ENCODE measurements at regions not wholly inside any gene's neighbourhood (a gene's known extent, or its start where the extent isn't known, plus 50 kb on each side); places are given as distances from the start of the nearest gene placed in this dataset.

DNA sequence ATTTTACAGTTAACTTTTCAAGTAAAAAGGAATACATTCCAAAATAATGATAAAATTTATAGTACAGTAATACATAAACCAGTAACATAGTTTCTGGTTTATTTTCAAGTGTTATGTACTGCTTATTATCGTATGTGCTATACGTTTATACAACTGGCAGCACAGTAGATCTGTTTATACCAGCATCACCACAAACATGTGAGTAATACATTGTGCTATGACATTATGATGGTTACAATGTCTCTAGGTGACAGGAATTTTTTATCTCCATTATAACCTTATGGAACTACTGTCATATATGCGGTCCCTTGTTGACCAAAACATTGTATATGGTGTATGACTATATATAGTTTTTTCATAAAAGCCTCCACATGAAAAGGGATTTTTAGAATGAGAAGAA, 256.9 kb downstream of the ANKRD50 start:
- DNase-seq (ENCODE audit: low read depth), result no peak

DNA sequence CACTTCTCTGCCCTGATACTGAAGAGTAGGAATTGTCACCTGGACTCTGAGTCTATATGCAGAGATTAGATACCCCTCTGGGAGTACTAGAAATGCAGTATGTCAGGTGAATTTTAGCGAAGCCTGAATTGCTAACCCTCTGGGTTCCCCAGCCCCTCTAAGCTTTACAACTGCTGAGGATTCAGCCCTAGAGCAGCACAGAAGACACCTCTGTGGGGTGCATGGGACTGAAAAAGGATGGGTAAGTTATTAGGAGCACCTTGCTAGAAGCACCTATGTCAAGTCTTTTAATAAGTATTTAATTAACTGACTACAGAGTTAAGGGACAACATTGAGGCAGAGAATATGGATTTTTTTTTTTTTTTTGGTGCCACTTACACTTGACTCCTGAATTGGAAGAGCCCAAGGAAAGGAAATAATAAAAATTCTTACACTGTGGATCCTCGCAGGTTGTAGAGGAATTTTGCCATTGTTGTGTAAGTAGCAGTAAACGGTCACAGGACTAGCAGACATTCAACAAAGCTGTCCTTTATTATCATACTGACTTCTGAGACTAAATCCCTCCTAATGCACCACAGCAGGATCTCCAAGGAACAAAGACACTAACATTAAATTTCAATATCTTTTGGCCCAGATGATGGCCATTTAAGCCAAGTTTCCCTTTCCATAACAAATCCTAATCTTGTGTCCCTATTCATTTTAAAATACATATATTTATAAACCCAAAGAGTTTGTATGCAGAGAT, 253.2 kb downstream of the ANKRD50 start:
- DNase-seq (ENCODE audit: low read depth), result no peak

DNA sequence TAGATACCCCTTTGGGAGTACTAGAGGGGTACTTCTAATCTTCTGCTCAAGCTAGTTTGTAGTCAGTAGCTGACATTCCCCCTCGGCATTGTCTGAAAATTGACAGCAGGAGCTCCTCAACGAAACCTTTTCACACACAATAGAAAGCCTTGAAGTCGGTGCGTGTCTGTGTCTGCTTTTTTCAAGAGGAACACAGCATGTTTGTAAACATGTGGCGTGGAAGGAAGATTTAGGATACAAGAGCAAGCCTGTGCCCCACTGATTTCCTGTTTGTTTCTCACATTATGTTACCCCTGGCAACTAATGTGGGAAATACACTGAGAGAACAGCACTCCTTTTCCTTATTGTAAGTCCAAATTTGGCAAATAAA, 252.6 kb downstream of the ANKRD50 start:
- peak; percentile 36 for DNase-seq (ENCODE audit: low read depth)

DNA sequence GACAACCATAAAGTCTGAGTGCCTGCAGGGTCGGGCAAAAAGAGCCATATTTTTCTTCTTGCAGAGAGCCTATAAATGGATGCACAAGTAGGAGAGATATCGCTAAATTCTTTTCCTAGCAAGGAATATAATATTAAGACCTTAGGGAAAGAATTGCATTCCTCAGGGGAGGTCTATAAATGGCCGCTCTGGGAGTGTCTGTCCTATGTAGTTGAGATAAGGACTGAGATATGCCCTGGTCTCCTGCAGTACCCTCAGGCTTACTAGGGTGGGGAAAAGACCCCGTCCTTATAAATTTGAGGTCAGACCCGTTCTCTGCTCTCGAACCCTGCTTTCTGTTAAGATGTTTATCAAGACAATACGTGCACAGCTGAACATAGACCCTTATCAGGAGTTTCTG, 250.9 kb downstream of the ANKRD50 start:
- DNase-seq (ENCODE audit: low read depth), result peak; percentile 10

DNA sequence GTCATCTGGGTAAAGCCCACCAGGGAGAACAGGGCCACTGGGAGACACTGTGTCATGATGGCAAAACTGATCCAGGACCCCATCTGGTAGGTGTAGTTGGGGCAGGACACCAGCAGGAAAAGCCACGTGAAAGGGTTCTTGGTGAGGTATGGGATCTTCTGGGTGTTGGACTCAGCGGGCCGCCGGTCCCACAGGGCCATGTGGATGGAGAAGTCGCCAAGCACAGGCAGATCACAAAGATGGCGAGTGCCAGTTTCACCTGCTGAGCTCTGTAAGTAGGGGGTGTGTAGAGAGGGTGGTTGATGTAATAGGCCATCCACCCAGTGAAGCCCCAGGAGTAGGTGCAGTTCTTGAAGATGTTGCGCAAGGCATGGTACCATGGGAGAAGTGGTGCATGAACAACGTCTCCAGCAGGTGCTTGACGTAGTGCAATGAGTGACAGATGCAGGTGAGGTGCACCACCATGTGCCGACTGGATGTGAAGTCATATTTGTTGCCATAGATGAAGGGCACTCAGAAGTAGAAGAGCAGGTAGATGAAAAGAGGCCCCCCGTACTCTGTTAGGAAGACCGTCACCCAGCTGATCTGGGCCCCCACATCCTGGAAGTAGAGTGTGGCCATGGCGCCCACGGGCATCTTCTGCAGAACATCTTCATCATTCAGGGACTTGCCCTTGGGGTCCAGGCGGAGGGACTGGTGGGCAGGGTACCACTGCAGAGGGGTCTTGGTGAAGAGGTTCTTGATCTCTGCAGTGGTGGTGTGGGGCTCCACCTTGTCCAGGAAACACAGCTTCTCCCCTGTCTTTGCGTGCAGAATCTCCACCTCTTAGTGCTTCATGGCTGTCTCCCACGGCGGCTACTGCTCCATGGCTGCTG, 249.3 kb downstream of the ANKRD50 start:
- DNase-seq (ENCODE audit: low read depth), result no peak

DNA sequence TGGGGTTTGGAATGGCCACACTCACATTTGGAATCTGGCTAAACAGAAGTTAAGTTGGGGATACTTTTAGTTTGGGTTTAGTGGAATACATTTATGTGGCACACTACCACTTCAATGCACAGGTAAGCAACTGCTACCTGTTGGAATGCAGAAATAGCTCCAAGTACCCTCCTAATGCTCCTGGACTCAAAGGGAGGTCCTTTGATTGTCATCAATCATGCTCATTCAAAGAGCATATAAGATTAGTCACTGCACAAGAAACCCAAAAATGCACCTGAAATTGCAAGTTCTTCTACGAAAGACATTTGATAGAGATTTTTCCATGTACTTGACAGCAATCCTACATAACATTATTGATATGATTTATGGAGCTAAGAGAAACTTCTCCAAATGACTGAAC, 247.7 kb downstream of the ANKRD50 start:
- DNase-seq (ENCODE audit: low read depth), result no peak

DNA sequence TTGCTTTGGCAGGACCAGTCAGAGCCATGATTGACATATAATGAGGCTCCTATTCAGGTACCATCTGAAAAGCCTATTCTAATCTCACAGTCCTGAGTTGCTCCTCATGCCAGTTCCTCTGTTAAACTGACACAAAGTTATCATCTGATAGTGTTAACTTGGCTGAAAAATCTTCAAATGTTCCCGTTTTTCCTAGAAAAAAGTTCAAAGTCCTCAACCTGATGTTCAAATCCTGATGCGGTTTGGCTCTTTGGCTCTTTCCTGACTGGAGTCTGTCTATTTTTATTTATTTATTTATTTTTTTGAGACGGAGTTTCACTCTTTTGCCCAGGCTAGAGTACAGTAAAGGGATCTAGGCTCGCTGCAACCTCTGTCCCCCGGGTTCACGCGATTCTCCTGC, 244.2 kb downstream of the ANKRD50 start:
- no peak for DNase-seq (ENCODE audit: low read depth)

DNA sequence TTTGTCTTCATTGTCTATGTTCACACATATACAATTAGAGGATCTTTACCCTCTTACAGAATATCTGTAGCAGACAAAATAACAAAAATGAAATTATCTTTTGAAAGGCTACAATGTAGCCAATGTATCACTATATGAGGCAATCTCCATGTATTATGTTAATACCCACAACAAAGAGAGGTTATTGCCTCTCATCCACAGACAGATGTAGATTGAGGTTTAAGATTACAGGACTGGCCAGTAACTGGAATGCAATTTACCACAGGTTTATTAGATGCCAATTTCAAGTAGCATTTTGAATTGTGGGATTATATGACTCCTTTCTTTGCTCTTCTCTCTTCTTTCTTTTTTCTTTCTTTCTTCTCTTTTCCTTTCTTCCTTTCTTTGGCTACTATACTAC, 242.6 kb downstream of the ANKRD50 start:
- DNase-seq (ENCODE audit: low read depth), result peak; percentile 14

DNA sequence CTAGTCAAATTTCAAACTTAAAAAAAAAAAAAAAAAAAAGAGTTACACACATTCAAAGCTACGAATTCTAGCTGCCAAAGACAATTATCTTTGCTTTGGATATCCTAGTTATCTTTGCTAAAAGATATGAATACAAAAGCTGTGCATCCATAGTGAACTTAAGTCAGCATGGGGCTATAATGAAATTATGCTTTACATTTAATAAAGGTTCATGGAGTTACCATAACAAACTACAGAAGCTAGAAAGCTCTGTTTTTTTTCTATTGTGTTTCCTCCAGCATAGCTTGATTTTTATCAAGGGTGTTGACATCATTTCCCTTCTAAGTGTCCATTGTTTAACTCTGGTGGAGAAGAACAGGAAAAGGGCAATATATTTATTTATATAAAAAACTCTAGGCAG, 234.1 kb downstream of the ANKRD50 start:
- DNase-seq (ENCODE audit: low read depth), result no peak

DNA sequence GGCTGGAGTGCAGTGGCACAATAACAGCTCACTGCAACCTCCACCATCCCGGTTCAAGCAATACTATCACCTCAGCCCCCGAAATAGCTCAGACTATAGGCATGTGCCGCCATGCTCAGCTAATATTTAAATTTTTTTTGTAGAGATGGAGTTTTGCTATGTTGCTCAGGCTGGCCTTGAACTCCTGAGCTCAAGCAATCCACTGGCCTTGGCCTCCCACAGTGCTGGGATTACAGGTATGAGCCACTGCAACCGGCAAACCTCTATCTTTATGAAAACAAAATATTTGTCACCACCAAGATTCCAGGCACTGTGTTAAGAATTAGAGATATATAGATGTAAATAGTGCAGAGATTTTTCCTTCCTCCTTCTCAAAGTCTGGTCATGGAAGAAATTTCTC, 232.5 kb downstream of the ANKRD50 start:
- DNase-seq (ENCODE audit: low read depth), result no peak

DNA sequence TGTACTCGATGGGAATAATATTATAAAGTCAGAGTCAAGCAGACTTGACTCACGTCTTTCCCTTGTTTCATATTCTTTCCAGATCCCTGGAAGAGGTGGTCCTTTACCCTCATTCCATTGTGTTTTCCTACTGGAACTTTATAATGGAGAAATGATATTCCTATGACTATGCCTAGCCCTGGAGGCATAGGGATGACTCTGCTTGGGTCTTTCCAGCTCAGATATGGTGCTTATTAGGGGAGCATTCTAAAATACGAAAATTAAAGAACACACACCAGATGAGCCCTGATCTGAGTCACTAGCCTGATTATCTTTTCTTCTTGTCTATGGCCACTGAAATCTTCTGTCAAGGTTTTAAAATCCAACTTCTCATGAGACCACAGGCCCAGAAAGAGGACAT, 231.4 kb downstream of the ANKRD50 start:
- no peak for DNase-seq (ENCODE audit: low read depth)

DNA sequence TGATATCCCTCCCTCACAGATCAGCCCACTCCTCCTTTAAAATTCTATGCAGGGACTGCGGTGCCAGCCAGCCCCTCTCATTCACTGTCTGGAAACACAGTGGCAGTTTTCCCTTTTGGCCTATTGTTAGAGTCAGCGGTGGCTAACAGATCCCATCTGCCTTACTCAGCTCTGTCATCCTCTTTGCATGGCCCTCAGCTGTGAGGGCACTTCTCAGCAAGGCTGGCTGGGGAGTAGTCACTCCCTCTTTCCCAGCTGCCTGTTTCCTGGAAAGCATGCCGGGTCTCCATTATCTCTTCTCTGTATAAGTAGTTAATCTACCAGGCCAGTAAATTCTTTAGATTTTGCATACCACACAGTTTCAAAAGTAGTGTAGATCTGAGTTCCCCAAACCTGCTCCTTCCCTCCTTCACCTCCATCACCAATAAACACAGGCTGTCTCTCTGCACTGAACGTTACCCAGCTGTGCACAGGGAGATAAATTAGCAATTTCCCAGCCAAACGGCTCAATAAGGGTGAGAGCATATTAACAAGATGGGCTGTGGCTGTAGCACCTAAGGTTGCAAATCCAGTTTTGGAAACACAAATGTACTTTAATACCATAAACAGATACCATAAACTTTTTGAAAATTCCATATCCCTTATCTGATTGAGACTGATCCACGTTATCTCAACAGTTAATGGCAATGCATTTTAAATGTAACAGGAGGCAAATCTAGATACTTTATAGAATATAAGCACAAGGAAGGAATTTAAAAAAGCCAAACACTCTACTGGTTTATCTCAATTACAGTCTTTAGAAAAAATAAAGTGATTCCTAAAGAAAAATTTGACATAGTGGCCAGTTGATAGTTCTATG, 229.3 kb downstream of the ANKRD50 start:
- peak; percentile 34 for DNase-seq (ENCODE audit: low read depth)

DNA sequence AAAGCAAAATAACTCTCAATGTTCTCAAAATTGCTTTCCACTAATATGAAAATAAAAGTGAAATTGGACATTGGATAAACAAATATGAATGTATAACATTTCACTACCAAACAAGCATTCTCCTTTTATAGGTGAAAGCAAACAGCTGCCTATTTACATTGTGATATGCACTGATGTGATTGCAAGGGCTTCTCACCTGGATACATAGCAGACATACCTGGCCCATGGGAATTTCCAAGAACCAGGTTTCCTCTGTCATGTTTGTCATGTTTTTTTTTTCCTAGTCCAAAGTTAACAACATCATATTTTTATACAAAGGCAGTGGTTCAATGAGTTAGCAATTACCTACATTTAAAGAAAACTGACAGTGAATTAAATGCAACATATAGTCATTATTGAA, 228.5 kb downstream of the ANKRD50 start:
- no peak for DNase-seq (ENCODE audit: low read depth)

DNA sequence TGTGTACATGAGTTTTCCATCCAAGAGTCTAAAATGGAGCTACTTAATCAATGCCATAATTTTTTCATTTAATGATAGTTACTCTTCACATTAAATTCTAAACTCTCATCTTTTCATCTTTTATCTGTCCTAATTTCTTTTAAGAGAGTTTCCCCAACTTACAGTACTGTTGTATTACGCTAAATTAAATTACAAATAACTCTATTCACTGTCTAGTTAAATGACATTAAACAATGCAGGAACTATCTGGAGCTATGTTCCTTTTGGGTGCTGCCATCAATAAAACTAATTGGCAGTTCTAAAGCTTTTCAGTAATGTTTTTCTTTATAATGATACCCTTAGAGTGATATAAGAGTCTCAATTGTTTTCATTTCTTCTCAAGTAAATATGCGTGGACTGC, 227.6 kb downstream of the ANKRD50 start:
- no peak for DNase-seq (ENCODE audit: low read depth)

DNA sequence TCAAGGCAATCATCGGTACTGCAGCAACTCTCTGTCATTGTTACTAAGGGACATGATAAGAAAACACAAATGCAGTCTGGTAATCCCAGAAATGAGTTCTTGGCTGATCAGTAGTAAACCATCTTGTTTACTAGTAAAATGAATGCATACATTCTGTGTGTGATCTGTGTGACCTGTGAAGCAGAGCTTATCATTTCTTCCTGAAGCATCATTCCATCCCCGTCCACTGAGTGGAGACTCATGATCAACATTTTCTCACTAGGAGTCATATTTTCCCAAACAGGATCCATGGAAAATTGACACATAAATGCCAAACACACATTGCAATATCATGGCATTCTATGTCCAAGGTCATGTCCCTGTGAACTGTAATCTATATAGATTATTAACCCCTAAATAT, 226.1 kb downstream of the ANKRD50 start:
- DNase-seq (ENCODE audit: low read depth), result no peak

DNA sequence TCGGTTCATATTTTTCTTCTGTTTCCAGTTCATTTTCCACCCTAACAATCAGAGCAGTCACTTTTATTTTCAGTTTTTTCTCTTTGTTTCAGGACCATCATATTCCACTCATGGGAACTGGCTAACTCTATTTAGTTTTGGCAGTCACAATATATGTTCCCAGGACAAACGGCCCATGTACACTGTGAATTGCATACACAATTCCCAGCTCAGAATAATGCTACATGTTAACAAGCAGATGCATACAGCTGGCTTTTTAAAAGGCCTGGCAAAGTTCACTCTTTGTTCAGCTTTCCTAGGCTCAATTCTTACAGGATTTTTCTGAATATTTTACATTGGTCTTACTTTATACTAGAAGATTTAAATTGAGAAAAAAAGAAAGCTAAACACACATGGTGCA, 224.9 kb downstream of the ANKRD50 start:
- DNase-seq (ENCODE audit: low read depth), result no peak

DNA sequence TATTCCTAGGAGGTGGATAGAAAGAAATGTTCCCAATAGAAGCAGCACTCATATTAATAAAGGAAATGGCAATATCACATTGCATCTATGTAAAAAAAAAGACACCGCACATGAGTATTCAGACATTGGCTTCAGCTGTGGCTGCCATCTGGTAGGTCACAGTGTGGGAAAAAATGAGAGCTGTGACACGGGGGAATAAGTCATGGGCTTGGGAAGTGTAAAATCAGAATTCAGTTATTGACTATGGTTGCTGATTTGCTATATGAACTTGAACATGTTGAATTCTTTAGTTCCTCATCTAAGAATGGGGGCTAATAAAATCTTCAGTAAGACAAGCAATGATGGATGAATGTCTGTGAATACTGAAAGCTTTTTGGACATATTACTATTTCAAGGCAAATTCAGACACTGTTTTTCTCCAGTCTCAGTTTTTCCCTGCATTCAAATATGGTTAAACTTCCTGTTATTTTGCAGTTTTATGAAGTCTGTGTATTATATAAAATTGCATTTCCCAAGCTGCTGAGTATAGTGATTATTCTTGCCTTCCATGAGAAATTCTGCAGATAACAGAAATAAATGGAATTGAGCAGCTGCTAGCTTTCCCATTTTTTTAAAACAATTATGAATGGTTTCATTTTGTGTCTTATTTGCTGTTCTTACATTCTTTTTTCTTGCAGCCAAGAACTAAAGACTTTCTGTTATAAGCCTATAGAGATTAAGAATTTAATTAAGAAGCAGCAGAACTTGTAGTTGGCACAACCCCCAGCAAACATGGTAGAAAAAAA, 221.0 kb downstream of the ANKRD50 start:
- DNase-seq (ENCODE audit: low read depth), result no peak

DNA sequence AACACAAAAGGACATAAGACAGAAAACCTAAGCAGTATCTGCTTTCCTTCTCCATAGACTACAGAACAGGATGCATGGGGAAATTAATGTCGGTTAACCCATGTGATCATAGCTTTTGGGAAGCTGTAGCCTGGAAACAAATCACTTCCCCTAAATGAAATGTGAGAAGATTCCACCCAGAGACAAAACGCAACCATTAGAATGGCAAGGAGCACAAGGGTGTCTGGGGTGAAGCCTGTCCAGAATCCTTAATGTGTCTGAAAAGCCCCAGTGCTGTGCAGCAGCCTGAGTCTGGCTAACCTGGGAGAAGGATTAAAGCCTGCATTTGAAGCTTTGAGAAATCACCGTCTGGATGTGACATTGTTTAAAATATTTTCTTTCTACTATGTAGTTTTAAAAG, 213.3 kb downstream of the ANKRD50 start:
- peak; percentile 51 for DNase-seq (ENCODE audit: low read depth)

DNA sequence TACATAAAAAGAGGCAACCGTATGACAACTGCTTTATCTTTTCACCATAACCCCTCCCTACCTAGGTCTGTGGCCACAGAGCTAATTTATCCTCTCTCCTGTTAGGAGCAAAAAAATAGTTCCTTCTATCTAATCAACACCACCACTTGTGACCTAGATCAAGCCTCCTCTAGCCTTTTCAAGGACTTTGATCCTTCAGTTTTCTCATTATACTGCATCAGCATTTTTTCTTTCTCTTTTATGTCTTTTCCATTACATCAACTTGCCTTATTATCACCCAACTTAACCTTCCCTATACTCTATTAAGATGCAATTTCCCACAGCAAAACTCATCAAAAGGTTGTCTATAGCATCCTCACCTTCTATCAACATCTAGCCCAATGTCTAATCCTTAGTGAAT, 211.0 kb downstream of the ANKRD50 start:
- DNase-seq (ENCODE audit: low read depth), result no peak

DNA sequence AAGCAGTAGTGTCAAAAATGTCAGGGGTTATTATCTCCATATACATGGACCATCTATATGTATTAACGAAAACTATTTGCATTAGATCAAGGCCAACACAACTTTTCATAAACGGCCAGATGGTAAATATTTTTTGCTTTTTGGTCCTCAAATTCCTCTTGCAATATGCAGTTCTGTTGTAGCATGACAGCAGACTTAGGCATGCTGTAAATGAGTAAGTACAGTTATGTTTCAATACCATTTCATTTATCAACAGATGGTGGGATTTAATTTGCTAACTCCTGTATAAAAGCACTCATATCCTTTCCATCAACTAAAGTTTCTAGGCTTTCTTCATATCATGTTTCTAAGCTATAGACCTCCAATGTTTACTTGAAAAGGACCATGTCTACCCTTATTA, 208.1 kb downstream of the ANKRD50 start:
- peak; percentile 12 for DNase-seq (ENCODE audit: low read depth)

DNA sequence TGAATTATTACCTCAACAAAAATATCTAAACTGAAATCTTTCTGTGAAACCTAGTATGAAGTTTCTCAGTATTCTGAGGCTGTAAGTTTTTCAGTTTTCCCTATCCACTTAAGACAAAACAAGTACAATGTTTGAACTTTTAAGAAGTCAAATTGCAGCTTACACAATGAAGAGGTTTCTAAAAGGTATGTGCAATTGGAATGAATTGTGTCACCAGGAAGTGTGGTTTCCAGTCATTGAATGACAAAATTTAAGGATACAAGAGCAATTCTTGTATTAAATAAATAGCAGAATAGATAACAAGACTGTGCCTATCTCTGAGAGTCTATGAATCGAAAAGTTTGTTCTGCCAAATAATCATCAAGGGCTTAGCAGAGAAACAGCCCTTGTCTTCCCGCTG, 207.3 kb downstream of the ANKRD50 start:
- no peak for DNase-seq (ENCODE audit: low read depth)
